SK-N-SH (cell line): ENCODE measurements at regions not wholly inside any gene's neighbourhood (a gene's known extent, or its start where the extent isn't known, plus 50 kb on each side); places are given as distances from the start of the nearest gene placed in this dataset.

Source experiments
- CTCF ChIA-PET: fragments of 300-600, 350-600 bp; formaldehyde crosslinking; extraction: SDS; loops from one replicate; lab custom pipeline; 2021; lab: Yijun Ruan, JAX
- POLR2A ChIA-PET: fragments of 350-600 bp; sonication (Branson Sonifier 250); formaldehyde crosslinking; extraction: SDS; loops from one replicate; lab custom pipeline; 2020; ENCODE audit warnings: antibody characterized with exemption, inconsistent platforms; lab: Yijun Ruan, JAX
- DNase-seq: peaks from one replicate; pipeline ENCODE4 v3.0.0; 2012
- H2AFZ ChIP-seq: fragments of 200-600 bp; sonication (generic); 2 replicates; pipeline ENCODE4 v1.8.1; 2016; ENCODE audit warnings: antibody characterized with exemption, mild to moderate bottlenecking, low read depth
- H3F3A ChIP-seq: fragments of 200-600 bp; sonication (generic); replicated peaks from 2 replicates; pipeline ENCODE3; 2016; ENCODE audit warnings: antibody characterized with exemption, mild to moderate bottlenecking; ENCODE audit not compliant: insufficient read depth
- H3K27ac ChIP-seq, 2 experiments: fragments of 200-500 bp in 1 of 2; fragments of 200-600 bp in 1 of 2; sonication (Bioruptor generic) in 1 of 2; sonication (generic), shearing (Covaris generic) in 1 of 2; 2 replicates each; pipeline versions ENCODE4 v1.5.1 to v1.6.1; 2014 to 2016; ENCODE audit warnings: low read depth in 2 of 2, inconsistent platforms in 1 of 2, low read length in 1 of 2, mild to moderate bottlenecking in 1 of 2, mixed read lengths in 1 of 2
- H3K27me3 ChIP-seq: fragments of 200-600 bp; sonication (generic), shearing (Covaris generic); 2 replicates; pipeline ENCODE4 v1.6.1; 2016; ENCODE audit warnings: mixed run types; ENCODE audit not compliant: insufficient read depth
- H3K36me3 ChIP-seq, 2 experiments: fragments of 200-500 bp in 1 of 2; fragments of 200-600 bp in 1 of 2; sonication (Bioruptor generic) in 1 of 2; sonication (generic) in 1 of 2; replicated peaks in 1 of 2; 2 replicates each; pipeline versions ENCODE3 to v1.5.1; 2014 to 2016; ENCODE audit warnings: low read length in 1 of 2, mild to moderate bottlenecking in 1 of 2; ENCODE audit not compliant: insufficient read depth in 2 of 2, control insufficient read depth in 1 of 2
- H3K4me1 ChIP-seq, 2 experiments: fragments of 200-500 bp in 1 of 2; fragments of 200-600 bp in 1 of 2; sonication (Bioruptor generic) in 1 of 2; sonication (generic), shearing (Covaris generic) in 1 of 2; 2 replicates each; pipeline versions ENCODE4 v1.5.1 to v1.6.1; 2014 to 2016; ENCODE audit warnings: low read depth in 1 of 2, low read length in 1 of 2, mixed run types in 1 of 2; ENCODE audit not compliant: insufficient read depth in 2 of 2, control insufficient read depth in 1 of 2
- H3K4me2 ChIP-seq: fragments of 200-600 bp; sonication (generic), shearing (Covaris generic); 2 replicates; pipeline ENCODE4 v1.6.1; 2017; ENCODE audit warnings: mixed run types
- H3K4me3 ChIP-seq, 2 experiments: fragments of 200-500 bp in 1 of 2; fragments of 200-600 bp in 1 of 2; sonication (Bioruptor generic) in 1 of 2; sonication (generic), shearing (Covaris generic) in 1 of 2; 2 replicates each; pipeline versions ENCODE4 v1.5.1 to v1.8.1; 2014 to 2016; ENCODE audit warnings: low read depth in 2 of 2, inconsistent platforms in 1 of 2, low read length in 1 of 2, mild to moderate bottlenecking in 1 of 2, mixed read lengths in 1 of 2, moderate library complexity in 1 of 2
- H3K79me2 ChIP-seq: fragments of 200-600 bp; sonication (generic); 2 replicates; pipeline ENCODE4 v1.8.1; 2017; ENCODE audit warnings: mild to moderate bottlenecking; ENCODE audit not compliant: insufficient read depth
- H3K9ac ChIP-seq: fragments of 200-600 bp; sonication (generic); 2 replicates; pipeline ENCODE4 v1.6.1; 2017; ENCODE audit warnings: mixed run types
- H3K9me2 ChIP-seq: fragments of 200-600 bp; sonication (generic); 2 replicates; pipeline ENCODE4 v1.6.1; 2017; ENCODE audit warnings: mixed run types
- H3K9me3 ChIP-seq: fragments of 200-600 bp; sonication (generic); 2 replicates; pipeline ENCODE4 v1.6.1; 2017; ENCODE audit warnings: mixed run types, mild to moderate bottlenecking, moderate library complexity
- H4K20me1 ChIP-seq: fragments of 200-600 bp; sonication (generic); 2 replicates; pipeline ENCODE4 v1.6.1; 2017; ENCODE audit warnings: mild to moderate bottlenecking, mixed run types; ENCODE audit not compliant: insufficient read depth
- ELF1 ChIP-seq: IDR thresholded peaks from 2 replicates; pipeline ENCODE4 v1.4.0; 2012
- FOXM1 ChIP-seq: IDR thresholded peaks from 2 replicates; pipeline ENCODE4 v1.4.0; 2012; ENCODE audit warnings: low read depth, mild to moderate bottlenecking
- GABPA ChIP-seq: IDR thresholded peaks from 2 replicates; pipeline ENCODE4 v1.4.0; 2012; ENCODE audit warnings: low read depth, mild to moderate bottlenecking
- GATA2 ChIP-seq: sonication (generic); formaldehyde crosslinking; IDR thresholded peaks from 2 replicates; pipeline ENCODE4 v1.5.0; 2020; ENCODE audit warnings: mild to moderate bottlenecking, missing genetic modification reagents
- IRF3 ChIP-seq: fragments of 150-350 bp; IDR thresholded peaks from 2 replicates; pipeline ENCODE4 v1.6.1; 2016; ENCODE audit warnings: mild to moderate bottlenecking, low read depth, low read length
- MEF2A ChIP-seq: IDR thresholded peaks from 2 replicates; pipeline ENCODE4 v1.4.0; 2012; ENCODE audit warnings: low read depth, borderline replicate concordance
- NFIC ChIP-seq: IDR thresholded peaks from 2 replicates; pipeline ENCODE4 v1.4.0; 2012; ENCODE audit warnings: borderline replicate concordance
- RAD21 ChIP-seq: IDR thresholded peaks from 2 replicates; pipeline ENCODE4 v1.6.1; 2012; ENCODE audit warnings: mild to moderate bottlenecking, low read length
- RCOR1 ChIP-seq: fragments of 150-350 bp; IDR thresholded peaks from 2 replicates; pipeline ENCODE4 v1.6.1; 2017; ENCODE audit warnings: antibody characterized with exemption, low read length
- RXRA ChIP-seq: IDR thresholded peaks from 2 replicates; pipeline ENCODE4 v1.4.0; 2012; ENCODE audit warnings: low read depth, mild to moderate bottlenecking, borderline replicate concordance
- SIN3A ChIP-seq: IDR thresholded peaks from 2 replicates; pipeline ENCODE4 v1.6.1; 2012; ENCODE audit warnings: low read depth, mild to moderate bottlenecking, low read length, moderate library complexity, borderline replicate concordance
- TAF1 ChIP-seq: IDR thresholded peaks from 2 replicates; pipeline ENCODE4 v1.6.1; 2012; ENCODE audit warnings: low read depth, mild to moderate bottlenecking, low read length, moderate library complexity, borderline replicate concordance
- TEAD4 ChIP-seq: IDR thresholded peaks from 2 replicates; pipeline ENCODE4 v1.4.0; 2012; ENCODE audit warnings: mild to moderate bottlenecking, borderline replicate concordance; ENCODE audit not compliant: insufficient read depth
- USF1 ChIP-seq: IDR thresholded peaks from 2 replicates; pipeline ENCODE4 v1.4.0; 2012; ENCODE audit warnings: low read depth, borderline replicate concordance
- WGBS: methylation state at CpG from one replicate; pipeline ENCODE4 v1.1.6; 2017; ENCODE audit warnings: low lambda C conversion rate; 5-methylcytosine and 5-hydroxymethylcytosine counted together
- TF ChIP-seq, protein P1 (sequence below): IDR thresholded peaks from 2 replicates; pipeline ENCODE4 v1.4.0; 2012; ENCODE audit warnings: low read depth, borderline replicate concordance
- TF ChIP-seq, protein P2 (sequence below): IDR thresholded peaks from 2 replicates; pipeline ENCODE4 v1.4.0; 2012; ENCODE audit warnings: low read depth
- TF ChIP-seq, protein P3 (sequence below): fragments of 150-350 bp; IDR thresholded peaks from 2 replicates; pipeline ENCODE4 v1.6.1; 2017; ENCODE audit warnings: antibody characterized with exemption, low read length, low read depth, borderline replicate concordance

GRCh38 chr15:29636140-29636539 lies 186.1 kb downstream of the TJP1 start (continued):
- TF ChIP-seq, protein P1, sequence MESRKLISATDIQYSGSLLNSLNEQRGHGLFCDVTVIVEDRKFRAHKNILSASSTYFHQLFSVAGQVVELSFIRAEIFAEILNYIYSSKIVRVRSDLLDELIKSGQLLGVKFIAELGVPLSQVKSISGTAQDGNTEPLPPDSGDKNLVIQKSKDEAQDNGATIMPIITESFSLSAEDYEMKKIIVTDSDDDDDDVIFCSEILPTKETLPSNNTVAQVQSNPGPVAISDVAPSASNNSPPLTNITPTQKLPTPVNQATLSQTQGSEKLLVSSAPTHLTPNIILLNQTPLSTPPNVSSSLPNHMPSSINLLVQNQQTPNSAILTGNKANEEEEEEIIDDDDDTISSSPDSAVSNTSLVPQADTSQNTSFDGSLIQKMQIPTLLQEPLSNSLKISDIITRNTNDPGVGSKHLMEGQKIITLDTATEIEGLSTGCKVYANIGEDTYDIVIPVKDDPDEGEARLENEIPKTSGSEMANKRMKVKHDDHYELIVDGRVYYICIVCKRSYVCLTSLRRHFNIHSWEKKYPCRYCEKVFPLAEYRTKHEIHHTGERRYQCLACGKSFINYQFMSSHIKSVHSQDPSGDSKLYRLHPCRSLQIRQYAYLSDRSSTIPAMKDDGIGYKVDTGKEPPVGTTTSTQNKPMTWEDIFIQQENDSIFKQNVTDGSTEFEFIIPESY: no peak
- TF ChIP-seq SIN3A (no peak), MEF2A (no peak), TAF1 (no peak)
- TF ChIP-seq, protein P2, sequence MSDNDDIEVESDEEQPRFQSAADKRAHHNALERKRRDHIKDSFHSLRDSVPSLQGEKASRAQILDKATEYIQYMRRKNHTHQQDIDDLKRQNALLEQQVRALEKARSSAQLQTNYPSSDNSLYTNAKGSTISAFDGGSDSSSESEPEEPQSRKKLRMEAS: no peak
- TF ChIP-seq, all 33 proteins: peak for 0

GRCh38 chr15:29635513-29636098 lies 186.7 kb downstream of the TJP1 start:
- ChIA-PET CTCF (interaction anchor here (1.3 kb wide), 1 partner anchor 22 kb away, joined by 3 read pairs; no protein-coding TSS in a partner anchor), POLR2A (no interaction called here)
- Histone ChIP-seq H3K27ac (no peak overlapping the region), H3K4me3 (no peak overlapping the region), H3K4me2 (no peak overlapping the region), H3K79me2 (no peaks in the 10 kb centered on the region), H3K9ac (no peak overlapping the region), H3K9me3 (no peaks in the 10 kb centered on the region), H2AFZ (no peak overlapping the region), H3K36me3 (no peaks in the 10 kb centered on the region), H3K4me1 (peaks cover 0 to 4% of the 10 kb centered on the region in 2 experiments; a peak in 1 of 4 replicates), H3K27me3 (peaks cover 10% of the 10 kb centered on the region; the same call in 1 of the 2 replicates), H3F3A (no peaks in the 10 kb centered on the region), H4K20me1 (no peaks in the 10 kb centered on the region), H3K9me2 (no peaks in the 10 kb centered on the region)
- 57% methylated on average over 9 of the region's 9 CpGs for WGBS
- TF ChIP-seq GATA2 (no peak), RXRA (no peak), FOXM1 (no peak), TEAD4 (no peak), MEF2A (no peak), USF1 (no peak), RCOR1 (no peak), ELF1 (no peak), RAD21 (no peak), NFIC (no peak), GABPA (no peak), IRF3 (no peak)
- TF ChIP-seq, protein P3, sequence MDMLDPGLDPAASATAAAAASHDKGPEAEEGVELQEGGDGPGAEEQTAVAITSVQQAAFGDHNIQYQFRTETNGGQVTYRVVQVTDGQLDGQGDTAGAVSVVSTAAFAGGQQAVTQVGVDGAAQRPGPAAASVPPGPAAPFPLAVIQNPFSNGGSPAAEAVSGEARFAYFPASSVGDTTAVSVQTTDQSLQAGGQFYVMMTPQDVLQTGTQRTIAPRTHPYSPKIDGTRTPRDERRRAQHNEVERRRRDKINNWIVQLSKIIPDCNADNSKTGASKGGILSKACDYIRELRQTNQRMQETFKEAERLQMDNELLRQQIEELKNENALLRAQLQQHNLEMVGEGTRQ: no peak
- TF ChIP-seq, protein P2: no peak
- DNase-seq: no peak
